ENCODE measurements at regions not wholly inside any gene's neighbourhood (a gene's known extent, or its start where the extent isn't known, plus 50 kb on each side); places are given as distances from the start of the nearest gene placed in this dataset.

DNA sequence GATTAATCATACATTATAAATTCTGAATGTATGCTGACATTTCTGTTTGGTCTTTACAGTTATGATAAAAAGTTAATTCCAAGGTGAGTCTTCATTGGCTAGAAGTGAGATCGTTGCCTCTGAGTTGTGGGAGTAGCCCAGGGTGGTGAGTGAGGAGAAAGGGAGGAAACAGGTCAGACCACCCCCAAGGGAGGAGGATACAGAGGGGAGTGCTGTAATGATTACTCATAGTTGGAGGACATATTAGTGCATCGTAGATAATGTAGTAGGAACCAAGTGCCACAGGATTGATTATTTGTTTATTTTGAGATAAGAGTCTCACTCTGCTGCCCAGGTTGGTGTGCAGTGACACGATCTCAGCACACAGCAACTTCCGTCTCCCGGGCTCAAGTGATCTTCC is 672.2 kb downstream of the INHBA start (continued):
- TF ChIP-seq, protein P1, sequence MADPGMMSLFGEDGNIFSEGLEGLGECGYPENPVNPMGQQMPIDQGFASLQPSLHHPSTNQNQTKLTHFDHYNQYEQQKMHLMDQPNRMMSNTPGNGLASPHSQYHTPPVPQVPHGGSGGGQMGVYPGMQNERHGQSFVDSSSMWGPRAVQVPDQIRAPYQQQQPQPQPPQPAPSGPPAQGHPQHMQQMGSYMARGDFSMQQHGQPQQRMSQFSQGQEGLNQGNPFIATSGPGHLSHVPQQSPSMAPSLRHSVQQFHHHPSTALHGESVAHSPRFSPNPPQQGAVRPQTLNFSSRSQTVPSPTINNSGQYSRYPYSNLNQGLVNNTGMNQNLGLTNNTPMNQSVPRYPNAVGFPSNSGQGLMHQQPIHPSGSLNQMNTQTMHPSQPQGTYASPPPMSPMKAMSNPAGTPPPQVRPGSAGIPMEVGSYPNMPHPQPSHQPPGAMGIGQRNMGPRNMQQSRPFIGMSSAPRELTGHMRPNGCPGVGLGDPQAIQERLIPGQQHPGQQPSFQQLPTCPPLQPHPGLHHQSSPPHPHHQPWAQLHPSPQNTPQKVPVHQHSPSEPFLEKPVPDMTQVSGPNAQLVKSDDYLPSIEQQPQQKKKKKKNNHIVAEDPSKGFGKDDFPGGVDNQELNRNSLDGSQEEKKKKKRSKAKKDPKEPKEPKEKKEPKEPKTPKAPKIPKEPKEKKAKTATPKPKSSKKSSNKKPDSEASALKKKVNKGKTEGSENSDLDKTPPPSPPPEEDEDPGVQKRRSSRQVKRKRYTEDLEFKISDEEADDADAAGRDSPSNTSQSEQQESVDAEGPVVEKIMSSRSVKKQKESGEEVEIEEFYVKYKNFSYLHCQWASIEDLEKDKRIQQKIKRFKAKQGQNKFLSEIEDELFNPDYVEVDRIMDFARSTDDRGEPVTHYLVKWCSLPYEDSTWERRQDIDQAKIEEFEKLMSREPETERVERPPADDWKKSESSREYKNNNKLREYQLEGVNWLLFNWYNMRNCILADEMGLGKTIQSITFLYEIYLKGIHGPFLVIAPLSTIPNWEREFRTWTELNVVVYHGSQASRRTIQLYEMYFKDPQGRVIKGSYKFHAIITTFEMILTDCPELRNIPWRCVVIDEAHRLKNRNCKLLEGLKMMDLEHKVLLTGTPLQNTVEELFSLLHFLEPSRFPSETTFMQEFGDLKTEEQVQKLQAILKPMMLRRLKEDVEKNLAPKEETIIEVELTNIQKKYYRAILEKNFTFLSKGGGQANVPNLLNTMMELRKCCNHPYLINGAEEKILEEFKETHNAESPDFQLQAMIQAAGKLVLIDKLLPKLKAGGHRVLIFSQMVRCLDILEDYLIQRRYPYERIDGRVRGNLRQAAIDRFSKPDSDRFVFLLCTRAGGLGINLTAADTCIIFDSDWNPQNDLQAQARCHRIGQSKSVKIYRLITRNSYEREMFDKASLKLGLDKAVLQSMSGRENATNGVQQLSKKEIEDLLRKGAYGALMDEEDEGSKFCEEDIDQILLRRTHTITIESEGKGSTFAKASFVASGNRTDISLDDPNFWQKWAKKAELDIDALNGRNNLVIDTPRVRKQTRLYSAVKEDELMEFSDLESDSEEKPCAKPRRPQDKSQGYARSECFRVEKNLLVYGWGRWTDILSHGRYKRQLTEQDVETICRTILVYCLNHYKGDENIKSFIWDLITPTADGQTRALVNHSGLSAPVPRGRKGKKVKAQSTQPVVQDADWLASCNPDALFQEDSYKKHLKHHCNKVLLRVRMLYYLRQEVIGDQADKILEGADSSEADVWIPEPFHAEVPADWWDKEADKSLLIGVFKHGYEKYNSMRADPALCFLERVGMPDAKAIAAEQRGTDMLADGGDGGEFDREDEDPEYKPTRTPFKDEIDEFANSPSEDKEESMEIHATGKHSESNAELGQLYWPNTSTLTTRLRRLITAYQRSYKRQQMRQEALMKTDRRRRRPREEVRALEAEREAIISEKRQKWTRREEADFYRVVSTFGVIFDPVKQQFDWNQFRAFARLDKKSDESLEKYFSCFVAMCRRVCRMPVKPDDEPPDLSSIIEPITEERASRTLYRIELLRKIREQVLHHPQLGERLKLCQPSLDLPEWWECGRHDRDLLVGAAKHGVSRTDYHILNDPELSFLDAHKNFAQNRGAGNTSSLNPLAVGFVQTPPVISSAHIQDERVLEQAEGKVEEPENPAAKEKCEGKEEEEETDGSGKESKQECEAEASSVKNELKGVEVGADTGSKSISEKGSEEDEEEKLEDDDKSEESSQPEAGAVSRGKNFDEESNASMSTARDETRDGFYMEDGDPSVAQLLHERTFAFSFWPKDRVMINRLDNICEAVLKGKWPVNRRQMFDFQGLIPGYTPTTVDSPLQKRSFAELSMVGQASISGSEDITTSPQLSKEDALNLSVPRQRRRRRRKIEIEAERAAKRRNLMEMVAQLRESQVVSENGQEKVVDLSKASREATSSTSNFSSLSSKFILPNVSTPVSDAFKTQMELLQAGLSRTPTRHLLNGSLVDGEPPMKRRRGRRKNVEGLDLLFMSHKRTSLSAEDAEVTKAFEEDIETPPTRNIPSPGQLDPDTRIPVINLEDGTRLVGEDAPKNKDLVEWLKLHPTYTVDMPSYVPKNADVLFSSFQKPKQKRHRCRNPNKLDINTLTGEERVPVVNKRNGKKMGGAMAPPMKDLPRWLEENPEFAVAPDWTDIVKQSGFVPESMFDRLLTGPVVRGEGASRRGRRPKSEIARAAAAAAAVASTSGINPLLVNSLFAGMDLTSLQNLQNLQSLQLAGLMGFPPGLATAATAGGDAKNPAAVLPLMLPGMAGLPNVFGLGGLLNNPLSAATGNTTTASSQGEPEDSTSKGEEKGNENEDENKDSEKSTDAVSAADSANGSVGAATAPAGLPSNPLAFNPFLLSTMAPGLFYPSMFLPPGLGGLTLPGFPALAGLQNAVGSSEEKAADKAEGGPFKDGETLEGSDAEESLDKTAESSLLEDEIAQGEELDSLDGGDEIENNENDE (IDR thresholded peaks at IDR 0.05; ENCODE audit: insufficient replicate concordance, low read length), result no peak
- TF ChIP-seq KDM5A (IDR thresholded peaks at IDR 0.05; ENCODE audit: low read length) (no peak), TAF7 (optimal IDR thresholded peaks at IDR 0.05; ENCODE audit: borderline replicate concordance, low read depth, low read length) (no peak)
